HG03558 (cell line): ENCODE measurements at regions not wholly inside any gene's neighbourhood (a gene's known extent, or its start where the extent isn't known, plus 50 kb on each side); places are given as distances from the start of the nearest gene placed in this dataset.

Experiments
- ATAC-seq: cut with Tn5 transposase; IDR thresholded peaks from one replicate; pipeline ENCODE4 v1.9.1; 2021; ENCODE audit warnings: moderate number of reproducible peaks; ENCODE audit not compliant: unreplicated experiment; ENCODE audit errors: extremely low read depth

- ATAC-seq, result no peak
Observed at GRCh38 chr4:182174979-182175378, 68.2 kb upstream of the TENM3 start.

DNA sequence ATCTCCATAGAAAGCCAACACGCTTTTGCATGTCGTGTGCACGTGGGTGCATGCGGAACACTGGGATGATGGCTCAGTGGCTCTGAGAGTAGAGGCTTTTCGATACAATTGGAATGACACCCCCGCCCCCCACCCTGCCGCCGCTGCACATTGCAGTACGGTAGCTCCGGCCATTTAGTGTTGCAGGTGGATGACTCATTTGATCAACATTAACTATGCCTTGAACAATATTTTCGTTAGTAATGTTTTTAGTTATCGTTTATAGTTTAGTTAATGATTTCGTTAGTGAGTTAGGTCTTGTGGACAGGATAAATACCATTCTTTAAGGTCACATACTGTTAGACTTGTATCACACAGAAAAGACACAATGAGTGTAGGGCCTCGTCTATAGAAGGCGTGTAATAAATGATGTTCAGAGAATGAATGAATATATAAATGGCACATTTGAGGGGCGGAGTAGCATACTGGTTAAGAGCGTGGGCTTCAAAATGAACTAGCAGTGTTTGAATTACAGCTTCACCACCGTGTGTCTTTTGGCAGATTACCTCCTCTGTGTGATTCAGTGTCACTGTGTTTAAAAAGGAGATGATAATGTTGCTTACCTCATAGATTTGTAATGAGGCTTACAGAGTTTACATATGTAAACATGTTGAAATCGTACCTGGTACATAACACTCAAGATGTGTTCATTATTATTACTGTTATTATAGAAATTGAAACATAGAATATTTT lies 67.2 kb upstream of the TENM3 start:
- no peak for ATAC-seq

GRCh38 chr4:182177166-182177565 lies 66.0 kb upstream of the TENM3 start:
- no peak for ATAC-seq

DNA sequence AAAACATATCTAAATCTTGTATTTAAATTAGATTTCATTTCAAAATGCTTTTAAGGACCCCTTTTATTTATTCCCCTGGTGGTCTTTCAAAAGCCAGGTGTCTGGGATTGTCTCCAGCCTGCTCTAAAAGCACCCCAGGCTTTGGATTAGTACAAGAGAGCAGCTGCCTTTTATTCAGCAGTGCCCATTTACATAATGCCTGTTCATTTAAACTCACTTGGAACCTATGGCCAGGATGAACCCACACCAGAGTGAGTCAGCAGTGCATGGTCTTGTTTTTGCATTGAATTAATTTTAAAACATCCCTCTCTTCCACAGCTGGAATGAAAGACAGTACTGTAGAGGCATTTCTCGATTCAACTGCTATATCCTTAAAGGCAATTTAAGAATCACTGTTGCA lies 64.1 kb upstream of the TENM3 start:
- ATAC-seq, result no peak

GRCh38 chr4:182179751-182180150 lies 63.5 kb upstream of the TENM3 start:
- no peak for ATAC-seq

DNA sequence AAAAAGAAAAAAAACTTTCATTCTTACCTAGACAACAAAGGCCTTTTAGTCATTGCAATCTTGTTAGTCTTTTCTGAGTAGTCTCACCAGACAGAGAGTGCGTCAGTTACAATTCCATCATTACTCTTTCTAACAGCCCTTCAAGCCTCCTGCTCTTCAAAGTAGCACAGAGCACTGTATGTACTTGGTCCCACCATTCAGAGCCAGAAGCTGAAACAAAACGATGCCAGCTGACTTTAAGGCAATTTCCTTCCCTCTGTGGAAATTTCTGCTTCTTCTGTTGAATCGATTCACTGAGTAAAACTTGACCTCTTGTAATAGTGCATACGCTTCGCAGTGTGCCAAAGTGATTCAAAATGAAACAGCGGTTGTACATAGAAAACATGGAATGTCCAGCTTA lies 57.7 kb upstream of the TENM3 start:
- no peak for ATAC-seq

DNA sequence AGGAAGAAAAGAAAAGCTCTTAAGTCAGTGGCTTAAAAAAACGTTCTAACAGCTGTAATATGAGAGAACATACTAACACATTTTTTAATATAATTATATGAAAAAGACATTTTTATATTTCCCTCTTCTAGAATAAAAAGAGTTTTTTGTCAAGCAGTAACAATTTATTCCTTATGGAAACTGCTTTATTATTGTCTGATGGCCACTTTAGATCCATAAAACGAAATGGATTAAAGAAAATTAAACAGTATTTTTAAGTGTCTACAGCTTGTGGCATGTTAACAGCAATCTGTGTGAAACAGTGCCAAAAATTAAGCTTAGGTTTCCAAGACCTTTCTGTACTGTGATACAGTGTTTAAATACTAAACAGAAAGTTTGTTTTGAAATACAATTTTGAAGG lies 55.5 kb upstream of the TENM3 start:
- no peak for ATAC-seq

- no peak for ATAC-seq
Observed at GRCh38 chr4:182188622-182189021, 54.6 kb upstream of the TENM3 start.

- no peak for ATAC-seq
Observed at GRCh38 chr4:182189103-182189878, 53.9 kb upstream of the TENM3 start.

- ATAC-seq, result no peak
Observed at GRCh38 chr4:182190306-182190705, 52.9 kb upstream of the TENM3 start.

DNA sequence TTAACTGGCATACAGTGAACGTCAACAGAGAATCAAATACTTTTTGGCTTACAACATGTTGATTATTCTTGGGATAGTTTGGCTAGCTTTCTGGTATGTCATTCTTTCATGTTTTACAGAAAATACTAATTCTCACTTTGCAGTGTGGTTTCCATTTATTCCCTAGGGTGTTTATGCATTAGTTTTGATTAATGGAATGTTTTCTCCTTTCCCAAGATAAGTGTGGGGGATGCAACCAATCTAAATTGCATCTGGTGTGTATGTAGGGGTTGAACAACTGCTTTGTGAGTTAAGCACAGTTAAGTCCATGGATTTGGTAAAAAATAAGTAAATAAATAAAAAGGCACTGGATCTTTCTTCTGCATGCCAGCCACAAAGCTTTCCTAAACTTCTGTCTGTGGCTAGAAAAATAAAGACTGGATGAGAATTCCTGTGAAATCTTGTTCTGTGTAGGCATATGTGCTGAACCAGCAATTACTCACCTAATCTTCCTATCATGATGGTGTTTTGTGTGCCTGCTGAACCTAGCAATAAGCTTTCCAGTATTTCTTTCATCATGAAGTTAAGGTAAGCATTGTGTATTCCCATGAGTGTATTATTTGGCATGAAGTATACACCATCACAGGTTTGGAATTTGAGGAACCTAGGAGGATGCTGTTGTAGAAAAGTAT lies 50.6 kb upstream of the TENM3 start:
- no peak for ATAC-seq

GRCh38 chr4:182193311-182193710 lies 49.9 kb upstream of the TENM3 start:
- no peak for ATAC-seq
